Glutamatergic neuron (in vitro differentiated cells): ENCODE measurements at regions not wholly inside any gene's neighbourhood (a gene's known extent, or its start where the extent isn't known, plus 50 kb on each side); places are given as distances from the start of the nearest gene placed in this dataset.
A peak's percentile ranks its signal among the peaks of the same experiment; 100 is the strongest.

Source experiments
- DNase-seq: peaks from one replicate; pipeline ENCODE4 v3.0.0; 2022
- H3K27ac Mint-ChIP-seq: one replicate; pipeline ENCODE4 v1.8.0; 2020; ENCODE audit warnings: mild to moderate bottlenecking, mixed read lengths, inconsistent platforms; ENCODE audit not compliant: unreplicated experiment
- H3K27me3 Mint-ChIP-seq: one replicate; pipeline ENCODE4 v1.8.0; 2020; ENCODE audit warnings: mild to moderate bottlenecking, moderate library complexity, mixed read lengths, inconsistent platforms; ENCODE audit not compliant: unreplicated experiment
- H3K36me3 Mint-ChIP-seq: one replicate; pipeline ENCODE4 v1.8.0; 2020; ENCODE audit warnings: mild to moderate bottlenecking, mixed read lengths, inconsistent platforms; ENCODE audit not compliant: unreplicated experiment
- H3K4me1 Mint-ChIP-seq: one replicate; pipeline ENCODE4 v1.8.0; 2020; ENCODE audit warnings: mild to moderate bottlenecking, low read depth, mixed read lengths, inconsistent platforms; ENCODE audit not compliant: unreplicated experiment
- H3K4me3 Mint-ChIP-seq: one replicate; pipeline ENCODE4 v1.8.0; 2020; ENCODE audit warnings: mild to moderate bottlenecking, mixed read lengths, inconsistent platforms; ENCODE audit not compliant: unreplicated experiment
- H3K9me3 Mint-ChIP-seq: one replicate; pipeline ENCODE4 v1.8.0; 2020; ENCODE audit warnings: mild to moderate bottlenecking, moderate library complexity, mixed read lengths, inconsistent platforms; ENCODE audit not compliant: unreplicated experiment
- TF ChIP-seq, protein P1 (sequence below): fragments of 200-600 bp; sonication (generic); IDR thresholded peaks from one replicate; pipeline ENCODE4 v1.5.0; 2021; ENCODE audit not compliant: partially characterized antibody, unreplicated experiment

DNA sequence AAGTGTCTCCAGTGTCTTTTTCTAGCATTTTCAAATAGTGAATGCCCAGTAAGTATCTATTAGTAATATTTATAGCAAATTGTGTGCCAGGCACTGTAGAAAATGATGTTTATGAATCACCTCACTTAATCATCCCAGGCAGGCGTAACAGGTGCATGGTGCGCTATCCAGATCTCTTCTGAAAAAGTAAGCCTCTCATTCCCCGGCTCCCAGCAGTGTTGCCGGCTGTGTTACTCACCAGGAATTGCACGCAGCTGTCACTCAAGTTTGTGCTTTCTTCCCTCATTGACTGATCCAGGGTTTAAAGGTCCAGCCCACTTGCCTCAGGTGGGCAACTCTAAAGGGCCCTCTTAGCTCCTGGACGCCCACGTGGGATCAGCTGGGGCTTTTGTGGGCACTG lies 173.8 kb upstream of the RASSF8 start:
- H3K4me3 Mint-ChIP-seq = no peak overlapping the region
- H3K36me3 Mint-ChIP-seq = no peaks in the 10 kb centered on the region
- H3K27ac Mint-ChIP-seq = no peak overlapping the region
- peak; percentile 14 for DNase-seq
- H3K4me1 Mint-ChIP-seq = peaks cover 25% of the 10 kb centered on the region
- no peaks in the 10 kb centered on the region for H3K27me3 Mint-ChIP-seq
- TF ChIP-seq, protein P1, sequence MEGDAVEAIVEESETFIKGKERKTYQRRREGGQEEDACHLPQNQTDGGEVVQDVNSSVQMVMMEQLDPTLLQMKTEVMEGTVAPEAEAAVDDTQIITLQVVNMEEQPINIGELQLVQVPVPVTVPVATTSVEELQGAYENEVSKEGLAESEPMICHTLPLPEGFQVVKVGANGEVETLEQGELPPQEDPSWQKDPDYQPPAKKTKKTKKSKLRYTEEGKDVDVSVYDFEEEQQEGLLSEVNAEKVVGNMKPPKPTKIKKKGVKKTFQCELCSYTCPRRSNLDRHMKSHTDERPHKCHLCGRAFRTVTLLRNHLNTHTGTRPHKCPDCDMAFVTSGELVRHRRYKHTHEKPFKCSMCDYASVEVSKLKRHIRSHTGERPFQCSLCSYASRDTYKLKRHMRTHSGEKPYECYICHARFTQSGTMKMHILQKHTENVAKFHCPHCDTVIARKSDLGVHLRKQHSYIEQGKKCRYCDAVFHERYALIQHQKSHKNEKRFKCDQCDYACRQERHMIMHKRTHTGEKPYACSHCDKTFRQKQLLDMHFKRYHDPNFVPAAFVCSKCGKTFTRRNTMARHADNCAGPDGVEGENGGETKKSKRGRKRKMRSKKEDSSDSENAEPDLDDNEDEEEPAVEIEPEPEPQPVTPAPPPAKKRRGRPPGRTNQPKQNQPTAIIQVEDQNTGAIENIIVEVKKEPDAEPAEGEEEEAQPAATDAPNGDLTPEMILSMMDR = no peak
- no peaks in the 10 kb centered on the region for H3K9me3 Mint-ChIP-seq

DNA sequence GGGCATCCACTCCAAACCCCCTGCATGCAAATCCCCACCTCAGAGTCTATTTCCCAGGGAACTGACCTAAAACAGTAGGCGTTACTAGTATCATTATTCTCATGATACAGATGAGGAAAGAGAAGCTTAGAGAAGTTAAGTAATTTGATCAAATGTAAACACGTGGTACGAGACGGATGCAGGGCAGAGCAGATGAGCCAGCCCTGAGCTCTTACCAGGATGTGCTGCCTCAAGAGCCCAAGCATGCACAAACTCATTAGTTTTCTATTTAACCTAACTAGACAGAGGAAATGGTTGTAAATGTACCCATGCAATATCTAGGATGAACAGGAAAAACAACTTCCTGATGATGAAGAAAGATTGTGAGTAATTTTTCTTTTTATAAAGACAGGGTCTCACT lies 173.3 kb upstream of the RASSF8 start:
- H3K4me3 Mint-ChIP-seq = no peak overlapping the region
- no peaks in the 10 kb centered on the region for H3K9me3 Mint-ChIP-seq
- TF ChIP-seq, protein P1 = no peak
- H3K27ac Mint-ChIP-seq = no peak overlapping the region
- H3K36me3 Mint-ChIP-seq = no peaks in the 10 kb centered on the region
- peaks cover 21% of the 10 kb centered on the region for H3K4me1 Mint-ChIP-seq
- H3K27me3 Mint-ChIP-seq = no peaks in the 10 kb centered on the region
- no peak for DNase-seq

DNA sequence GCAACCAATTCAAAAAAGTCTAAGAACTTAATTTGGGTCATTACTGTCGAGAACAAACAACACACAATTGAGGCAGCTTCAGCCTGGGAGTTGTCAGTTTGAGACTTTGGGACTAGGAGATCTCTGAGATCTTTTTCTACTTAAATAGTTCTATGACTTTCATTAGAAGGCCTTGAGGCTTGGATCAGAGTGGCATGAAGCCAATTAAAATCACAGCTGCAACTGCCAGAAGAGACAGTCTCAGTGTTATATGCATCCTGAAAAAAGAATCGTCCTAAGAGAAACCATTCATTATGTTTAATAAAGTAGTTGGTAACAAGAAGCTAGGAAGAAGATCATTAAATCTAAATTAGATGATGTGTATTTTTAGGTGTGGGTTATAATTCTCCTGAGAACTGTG lies 170.8 kb upstream of the RASSF8 start:
- H3K27me3 Mint-ChIP-seq = no peaks in the 10 kb centered on the region
- no peaks in the 10 kb centered on the region for H3K36me3 Mint-ChIP-seq
- no peak overlapping the region for H3K4me3 Mint-ChIP-seq
- H3K9me3 Mint-ChIP-seq = no peaks in the 10 kb centered on the region
- peaks cover 13% of the 10 kb centered on the region for H3K4me1 Mint-ChIP-seq
- no peak for DNase-seq
- TF ChIP-seq, protein P1 = no peak
- H3K27ac Mint-ChIP-seq = no peak overlapping the region

DNA sequence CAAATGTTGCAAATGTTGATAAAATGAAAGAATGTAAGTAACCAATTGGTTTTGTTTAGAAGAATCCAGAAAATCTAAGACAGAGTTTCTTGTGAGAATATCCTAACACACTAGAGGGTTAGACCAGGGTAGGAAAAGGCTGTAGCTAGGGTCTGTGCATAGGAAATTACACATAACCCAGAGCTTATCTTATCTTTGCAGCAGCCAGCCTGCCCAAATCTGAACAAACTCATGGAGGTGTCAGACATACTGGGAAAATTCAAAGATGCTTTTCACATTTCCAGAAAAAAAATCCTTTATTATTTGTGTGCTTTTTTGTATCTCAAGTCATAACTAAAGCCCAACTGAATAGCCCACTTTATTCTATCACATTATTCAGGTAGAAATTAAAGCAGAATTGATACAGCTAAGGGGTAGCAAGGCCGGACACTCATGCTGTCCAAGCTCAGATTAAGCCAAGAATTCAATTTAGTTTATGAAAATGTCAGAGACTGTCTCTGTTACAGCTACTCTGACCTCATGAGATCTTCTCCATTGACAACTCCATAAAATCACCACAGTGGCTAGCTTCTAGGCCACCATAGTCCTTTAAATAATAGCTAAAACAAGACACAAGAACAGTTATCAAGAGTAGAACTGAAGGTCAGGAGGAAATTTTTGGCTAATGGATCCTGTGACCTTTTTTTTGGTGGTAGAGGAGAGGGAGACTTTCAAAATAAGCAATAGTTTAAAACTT lies 169.6 kb upstream of the RASSF8 start:
- Mint-ChIP-seq H3K36me3 (no peaks in the 10 kb centered on the region), H3K27me3 (no peaks in the 10 kb centered on the region), H3K9me3 (no peaks in the 10 kb centered on the region), H3K4me3 (no peak overlapping the region), H3K27ac (no peak overlapping the region), H3K4me1 (peaks cover 12% of the 10 kb centered on the region)
- TF ChIP-seq, protein P1 = no peak
- DNase-seq = no peak

DNA sequence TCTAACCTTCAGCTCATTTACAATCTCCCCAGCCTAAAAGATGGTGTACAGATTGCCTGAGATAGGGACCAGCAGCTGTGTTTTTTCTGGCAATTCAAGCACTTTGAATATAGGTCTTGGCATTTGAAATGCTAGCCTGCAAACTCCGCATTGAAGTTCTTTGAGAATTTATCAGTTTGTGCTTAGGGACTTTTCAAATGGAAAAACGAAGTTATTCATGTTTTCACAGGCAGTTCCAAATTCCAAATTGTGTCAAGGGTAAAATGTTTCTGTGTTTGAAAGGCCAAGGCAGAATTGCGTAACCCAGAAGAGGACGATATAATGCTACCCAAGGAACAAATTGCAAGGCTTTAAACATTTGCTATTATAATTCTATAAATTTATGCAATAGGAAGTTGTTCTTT lies 168.9 kb upstream of the RASSF8 start:
- DNase-seq = no peak
- Mint-ChIP-seq H3K9me3 (no peaks in the 10 kb centered on the region), H3K36me3 (no peaks in the 10 kb centered on the region), H3K4me1 (peaks cover 5% of the 10 kb centered on the region), H3K4me3 (no peak overlapping the region), H3K27me3 (no peaks in the 10 kb centered on the region), H3K27ac (no peak overlapping the region)
- TF ChIP-seq, protein P1 = no peak
